HepG2 (cell line): ENCODE measurements at regions not wholly inside any gene's neighbourhood (a gene's known extent, or its start where the extent isn't known, plus 50 kb on each side); places are given as distances from the start of the nearest gene placed in this dataset.

ENCODE experiments used
- ATAC-seq: fragments of 200-7000 bp; cut with Tn5 transposase; 3 replicates; pipeline ENCODE4 v1.9.1; 2020; ENCODE audit warnings: mild to moderate bottlenecking, moderate library complexity
- BruUV-seq: library from RNA; stranded (reverse); fragments of 400-500 nt; replicated peaks from 2 replicates; lab custom pipeline; 2021; lab: Mats Ljungman, UMichigan
- CTCF ChIA-PET: fragments of 300-600 bp; formaldehyde crosslinking; extraction: SDS; loops from one replicate; lab custom pipeline; 2021; ENCODE audit warnings: low total read pairs, inconsistent platforms, low intra/inter-chr PET ratio; lab: Yijun Ruan, JAX
- POLR2A ChIA-PET: fragments of 350-600 bp; sonication (Branson Sonifier 250); formaldehyde crosslinking; loops from one replicate; lab custom pipeline; 2020; ENCODE audit warnings: antibody characterized with exemption, inconsistent platforms; lab: Yijun Ruan, JAX
- DNase-seq: peaks from one replicate; pipeline ENCODE4 v3.0.0-alpha.2; 2015; ENCODE audit warnings: low spot score
- FAIRE-seq: peaks from 3 replicates; lab custom pipeline; 2011; peaks lifted over from hg19 to GRCh38; lab: Jason Lieb, UNC
- H2AFZ ChIP-seq: one replicate; pipeline ENCODE4 v1.6.1; 2011; ENCODE audit warnings: low read length, inconsistent platforms
- H3K27ac ChIP-seq: fragments of 300-600 bp; 3 replicates; pipeline ENCODE4 v1.8.0; 2011; ENCODE audit warnings: mixed run types, mild to moderate bottlenecking, mixed read lengths, low read length, inconsistent platforms; ENCODE audit not compliant: insufficient read depth; ENCODE audit errors: extremely low read length
- H3K27me3 ChIP-seq, 2 experiments: fragments of 200-600 bp in 1 of 2; 2 replicates in 1 of 2; 3 replicates in 1 of 2; pipeline versions ENCODE4 v1.6.0 to v1.8.0; 2011; ENCODE audit warnings: low read length in 2 of 2, mild to moderate bottlenecking in 2 of 2, moderate library complexity in 2 of 2, inconsistent platforms in 1 of 2; ENCODE audit not compliant: insufficient read depth in 2 of 2, control insufficient read depth in 1 of 2
- H3K36me3 ChIP-seq, 2 experiments: fragments of 200-600 bp in 1 of 2; replicated peaks in 1 of 2; 2 replicates in 1 of 2; 3 replicates in 1 of 2; pipeline versions ENCODE4 v1.5.1 to v1.8.0; 2011; ENCODE audit warnings: low read length in 2 of 2, inconsistent platforms in 1 of 2; ENCODE audit not compliant: insufficient read depth in 2 of 2, control insufficient read depth in 1 of 2
- H3K4me1 ChIP-seq: 2 replicates; pipeline ENCODE4 v1.5.1; 2012; ENCODE audit warnings: low read length, inconsistent platforms; ENCODE audit not compliant: insufficient read depth
- H3K4me2 ChIP-seq: 2 replicates; pipeline ENCODE4 v1.6.0; 2011; ENCODE audit warnings: low read depth, low read length, inconsistent platforms
- H3K4me3 ChIP-seq, 3 experiments: fragments of 200-600 bp in 1 of 3; sonication (generic), shearing (Covaris generic) in 1 of 3; replicated peaks in 1 of 3; 2 replicates each; pipeline ENCODE4 v1.5.1; 2011 to 2016; ENCODE audit warnings: low read length in 3 of 3, inconsistent platforms in 2 of 3, low read depth in 2 of 3, mild to moderate bottlenecking in 2 of 3, control low read depth in 1 of 3, mixed read lengths in 1 of 3; ENCODE audit not compliant: insufficient read depth in 1 of 3
- H3K79me2 ChIP-seq: one replicate; pipeline ENCODE4 v1.6.1; 2011; ENCODE audit warnings: low read length, inconsistent platforms; ENCODE audit not compliant: insufficient read depth
- H3K9ac ChIP-seq: 2 replicates; pipeline ENCODE4 v1.6.0; 2011; ENCODE audit warnings: mild to moderate bottlenecking, low read depth, low read length, inconsistent platforms; ENCODE audit not compliant: insufficient read depth
- H3K9me3 ChIP-seq: 2 replicates; pipeline ENCODE4 v1.5.1; 2012; ENCODE audit warnings: mild to moderate bottlenecking, low read length
- H4K20me1 ChIP-seq: 2 replicates; pipeline ENCODE4 v1.6.0; 2011; ENCODE audit warnings: inconsistent platforms, mild to moderate bottlenecking, low read length, moderate library complexity; ENCODE audit not compliant: insufficient read depth
- ATF4 ChIP-seq, 2 experiments: fragments of 450-650 bp in 1 of 2; sonication (generic) in 1 of 2; formaldehyde crosslinking; IDR thresholded peaks; 2 replicates each; pipeline versions ENCODE4 v1.5.0 to v1.8.0; 2020 to 2022; ENCODE audit warnings: mild to moderate bottlenecking in 1 of 2, missing genetic modification reagents in 1 of 2
- FIP1L1 ChIP-seq: fragments of 200-400 bp; formaldehyde crosslinking; IDR thresholded peaks from 2 replicates; pipeline ENCODE4 v1.6.1; 2018; ENCODE audit warnings: low read depth, mild to moderate bottlenecking, low read length, moderate library complexity, borderline replicate concordance; ENCODE audit not compliant: insufficient read depth
- HNF4G ChIP-seq, 2 experiments: sonication (generic) in 1 of 2; formaldehyde crosslinking in 1 of 2; IDR thresholded peaks; 2 replicates each; pipeline versions ENCODE4 v1.4.0 to v1.6.1; 2011 to 2020; ENCODE audit warnings: borderline replicate concordance in 2 of 2, low read depth in 2 of 2, mild to moderate bottlenecking in 2 of 2, low read length in 1 of 2, missing genetic modification reagents in 1 of 2, moderate library complexity in 1 of 2
- KDM6A ChIP-seq: IDR thresholded peaks from 2 replicates; pipeline ENCODE4 v1.6.1; 2016; ENCODE audit warnings: low read depth
- SRY ChIP-seq: sonication (generic); formaldehyde crosslinking; IDR thresholded peaks from 2 replicates; pipeline ENCODE4 v1.8.0; 2022; ENCODE audit warnings: mild to moderate bottlenecking, missing genetic modification reagents
- TAF15 ChIP-seq: fragments of 200-400 bp; formaldehyde crosslinking; IDR thresholded peaks from one replicate; pipeline ENCODE4 v1.6.1; 2018; ENCODE audit warnings: mild to moderate bottlenecking, low read depth, low read length; ENCODE audit not compliant: poor library complexity, severe bottlenecking
- U2AF1 ChIP-seq: fragments of 200-400 bp; formaldehyde crosslinking; optimal IDR thresholded peaks from 2 replicates; pipeline ENCODE3; 2017; ENCODE audit warnings: mild to moderate bottlenecking, low read depth, low read length
- WIZ ChIP-seq: sonication (generic); formaldehyde crosslinking; IDR thresholded peaks from 2 replicates; pipeline ENCODE4 v1.5.1; 2020; ENCODE audit warnings: mild to moderate bottlenecking, missing genetic modification reagents
- ZBTB49 ChIP-seq: sonication (generic); formaldehyde crosslinking; IDR thresholded peaks from 2 replicates; pipeline ENCODE4 v1.4.0; 2020; ENCODE audit warnings: missing genetic modification reagents, borderline replicate concordance
- ZNF251 ChIP-seq: sonication (generic); formaldehyde crosslinking; IDR thresholded peaks from 2 replicates; pipeline ENCODE4 v1.9.0; 2021; ENCODE audit warnings: mild to moderate bottlenecking, missing genetic modification reagents
- ZNF275 ChIP-seq: sonication (generic); formaldehyde crosslinking; IDR thresholded peaks from 2 replicates; pipeline ENCODE4 v1.8.0; 2022; ENCODE audit warnings: missing genetic modification reagents, mild to moderate bottlenecking, inconsistent platforms, borderline replicate concordance
- ZNF33A ChIP-seq: sonication (generic); formaldehyde crosslinking; IDR thresholded peaks from 2 replicates; pipeline ENCODE4 v1.5.1; 2020; ENCODE audit warnings: missing genetic modification reagents, mild to moderate bottlenecking, moderate library complexity, borderline replicate concordance
- ZNF34 ChIP-seq: sonication (generic); formaldehyde crosslinking; IDR thresholded peaks from 2 replicates; pipeline ENCODE4 v1.4.0; 2020; ENCODE audit warnings: mild to moderate bottlenecking, missing genetic modification reagents, borderline replicate concordance
- ZNF629 ChIP-seq: sonication (generic); formaldehyde crosslinking; conservative IDR thresholded peaks from 2 replicates; pipeline ENCODE4 v1.5.0; 2020; ENCODE audit warnings: missing genetic modification reagents
- ZSCAN25 ChIP-seq: sonication (generic); formaldehyde crosslinking; IDR thresholded peaks from 2 replicates; pipeline ENCODE4 v1.8.0; 2022; ENCODE audit warnings: mild to moderate bottlenecking, missing genetic modification reagents
- WGBS: methylation state at CpG from one replicate; pipeline ENCODE4 v1.1.6; 2017; ENCODE audit warnings: low lambda C conversion rate; 5-methylcytosine and 5-hydroxymethylcytosine counted together
- in situ Hi-C: cut with HindIII; loops from 2 replicates; pipeline ENCODE4 v1.10.0; 2017; ENCODE audit warnings: low pct_unique_long_range_greater_than_20kb; ENCODE audit not compliant: extremely low pct_ligation_motif_present
- intact Hi-C: fragments of 100-400 bp; cut with micrococcal nuclease; formaldehyde crosslinking; loops from one replicate; pipeline ENCODE4 v1.10.0; 2022; ENCODE audit not compliant: unreplicated experiment
- TF ChIP-seq, protein P1 (sequence below): fragments of 450-650 bp; IDR thresholded peaks from 2 replicates; pipeline ENCODE4 v1.6.1; 2016
- TF ChIP-seq, protein P2 (sequence below): sonication (generic); formaldehyde crosslinking; IDR thresholded peaks from 2 replicates; pipeline ENCODE4 v1.4.0; 2020; ENCODE audit warnings: mild to moderate bottlenecking, low read depth, missing genetic modification reagents

GRCh38 chr21:20334585-20334984, 663.6 kb upstream of the NCAM2 start:
- ChIA-PET CTCF (no interaction called here), POLR2A (no interaction called here)
- H3K4me3 ChIP-seq, result no peak overlapping the region
- H3K4me2 ChIP-seq, result no peak overlapping the region
- H4K20me1 ChIP-seq, result no peaks in the 10 kb centered on the region
- TF ChIP-seq TAF15, result no peak
- TF ChIP-seq FIP1L1, result no peak
- no peak for TF ChIP-seq ZSCAN25 (CRISPR knock-in tag)
- TF ChIP-seq ZNF275 (CRISPR knock-in tag), result no peak
- TF ChIP-seq, protein P1, sequence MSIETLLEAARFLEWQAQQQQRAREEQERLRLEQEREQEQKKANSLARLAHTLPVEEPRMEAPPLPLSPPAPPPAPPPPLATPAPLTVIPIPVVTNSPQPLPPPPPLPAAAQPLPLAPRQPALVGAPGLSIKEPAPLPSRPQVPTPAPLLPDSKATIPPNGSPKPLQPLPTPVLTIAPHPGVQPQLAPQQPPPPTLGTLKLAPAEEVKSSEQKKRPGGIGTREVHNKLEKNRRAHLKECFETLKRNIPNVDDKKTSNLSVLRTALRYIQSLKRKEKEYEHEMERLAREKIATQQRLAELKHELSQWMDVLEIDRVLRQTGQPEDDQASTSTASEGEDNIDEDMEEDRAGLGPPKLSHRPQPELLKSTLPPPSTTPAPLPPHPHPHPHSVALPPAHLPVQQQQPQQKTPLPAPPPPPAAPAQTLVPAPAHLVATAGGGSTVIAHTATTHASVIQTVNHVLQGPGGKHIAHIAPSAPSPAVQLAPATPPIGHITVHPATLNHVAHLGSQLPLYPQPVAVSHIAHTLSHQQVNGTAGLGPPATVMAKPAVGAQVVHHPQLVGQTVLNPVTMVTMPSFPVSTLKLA, result no peak
- no peak for TF ChIP-seq WIZ (CRISPR knock-in tag)
- TF ChIP-seq, protein P2, sequence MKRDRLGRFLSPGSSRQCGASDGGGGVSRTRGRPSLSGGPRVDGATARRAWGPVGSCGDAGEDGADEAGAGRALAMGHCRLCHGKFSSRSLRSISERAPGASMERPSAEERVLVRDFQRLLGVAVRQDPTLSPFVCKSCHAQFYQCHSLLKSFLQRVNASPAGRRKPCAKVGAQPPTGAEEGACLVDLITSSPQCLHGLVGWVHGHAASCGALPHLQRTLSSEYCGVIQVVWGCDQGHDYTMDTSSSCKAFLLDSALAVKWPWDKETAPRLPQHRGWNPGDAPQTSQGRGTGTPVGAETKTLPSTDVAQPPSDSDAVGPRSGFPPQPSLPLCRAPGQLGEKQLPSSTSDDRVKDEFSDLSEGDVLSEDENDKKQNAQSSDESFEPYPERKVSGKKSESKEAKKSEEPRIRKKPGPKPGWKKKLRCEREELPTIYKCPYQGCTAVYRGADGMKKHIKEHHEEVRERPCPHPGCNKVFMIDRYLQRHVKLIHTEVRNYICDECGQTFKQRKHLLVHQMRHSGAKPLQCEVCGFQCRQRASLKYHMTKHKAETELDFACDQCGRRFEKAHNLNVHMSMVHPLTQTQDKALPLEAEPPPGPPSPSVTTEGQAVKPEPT (CRISPR knock-in tag), result no peak
- no peak for TF ChIP-seq SRY (CRISPR knock-in tag)
- TF ChIP-seq HNF4G (IDR thresholded peaks at IDR 0.05; ENCODE audit: borderline replicate concordance, low read depth, low read length), result no peak
- TF ChIP-seq HNF4G (CRISPR knock-in tag; IDR thresholded peaks at IDR 0.05; ENCODE audit: borderline replicate concordance, low read depth), result no peak
- no peak for TF ChIP-seq ZNF34 (CRISPR knock-in tag)
- no peak for TF ChIP-seq ATF4 (CRISPR knock-in tag; IDR thresholded peaks at IDR 0.05)
- no peak for TF ChIP-seq ZNF629 (CRISPR knock-in tag)
- TF ChIP-seq KDM6A (CRISPR knock-in tag), result no peak
- TF ChIP-seq ZNF33A (CRISPR knock-in tag), result no peak
- TF ChIP-seq ZNF251 (CRISPR knock-in tag), result no peak
- no peak for TF ChIP-seq U2AF1
- TF ChIP-seq ZBTB49 (CRISPR knock-in tag), result no peak
- intact Hi-C loops (no loop called here), in situ Hi-C loops (no loop called here)
- BruUV-seq, result no TSS peak
- no peaks in the 10 kb centered on the region for H3K79me2 ChIP-seq
- H3K27me3 ChIP-seq, result no peaks in the 10 kb centered on the region
- FAIRE-seq (no peak), ATAC-seq (no peak), DNase-seq (no peak)
- H3K9ac ChIP-seq, result no peak overlapping the region
- H3K9me3 ChIP-seq, result peaks cover 58% of the 10 kb centered on the region
- H3K36me3 ChIP-seq, result no peaks in the 10 kb centered on the region
- no peak overlapping the region for H2AFZ ChIP-seq
- H3K27ac ChIP-seq, result no peak overlapping the region
- WGBS, result 1% methylated on average over 2 of the region's 2 CpGs
- H3K4me1 ChIP-seq, result no peaks in the 10 kb centered on the region
